Fibroblast of upper back skin (primary cell): ENCODE measurements at regions not wholly inside any gene's neighbourhood (a gene's known extent, or its start where the extent isn't known, plus 50 kb on each side); places are given as distances from the start of the nearest gene placed in this dataset.

Experiments used
- DNase-seq: peaks from one replicate; pipeline ENCODE4 v3.0.0-alpha.2; 2013

- no peak for DNase-seq
These were observed 138.9 kb downstream of the PTH2R start for GRCh38 chr2:208545403-208546042.

DNA sequence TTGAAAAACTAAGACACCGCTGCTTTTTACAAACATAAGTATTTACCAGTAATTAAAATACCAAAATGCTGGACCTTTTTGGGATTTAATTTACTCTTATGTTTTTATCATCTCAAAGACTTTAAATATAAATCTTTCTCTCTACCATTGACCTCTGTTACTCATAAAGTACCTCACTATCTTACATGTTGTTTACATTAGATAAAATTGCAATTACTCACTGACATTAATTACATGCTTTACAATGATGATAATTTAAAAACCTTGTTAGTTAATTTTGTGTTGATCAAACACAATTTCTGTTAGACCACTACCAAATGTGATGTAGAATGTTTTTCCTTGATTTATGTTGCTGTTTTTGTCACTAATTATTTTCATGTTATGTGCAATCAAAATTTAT, 139.5 kb downstream of the PTH2R start:
- no peak for DNase-seq

DNA sequence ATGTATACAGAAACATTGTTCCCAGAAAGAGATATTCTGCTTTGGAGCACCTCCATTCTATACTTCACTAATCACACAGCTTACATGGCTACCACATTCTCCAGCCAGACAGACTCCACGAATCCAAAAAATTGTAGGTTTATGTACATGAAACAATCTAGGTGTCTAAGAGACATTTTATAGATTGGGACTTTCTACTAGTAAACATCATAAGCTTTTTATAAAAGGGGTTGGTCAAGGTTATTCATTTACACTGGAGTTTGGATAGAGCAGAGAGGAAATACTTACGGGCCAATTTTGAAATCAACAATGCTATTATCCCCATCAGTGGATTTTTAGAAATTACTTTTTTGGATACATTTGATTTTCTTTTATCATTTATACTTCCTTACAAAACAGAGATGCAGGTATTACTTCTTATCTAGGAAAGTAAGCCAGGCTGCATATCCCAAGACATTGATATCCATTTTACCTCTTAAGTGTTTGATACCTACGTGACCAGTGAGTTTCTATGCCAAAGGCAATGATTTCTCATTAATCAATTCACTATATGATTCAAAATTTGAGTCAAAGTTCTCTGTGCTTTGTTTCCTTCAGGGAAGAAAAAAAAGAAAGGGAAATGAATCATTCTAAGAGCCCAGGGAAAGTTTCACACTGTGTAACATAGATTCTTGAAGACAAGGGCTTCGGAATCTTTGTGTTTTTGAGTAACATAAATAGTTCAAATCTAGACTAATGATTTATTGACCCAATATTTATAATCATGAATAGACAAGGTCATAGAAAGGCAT, 140.5 kb downstream of the PTH2R start:
- DNase-seq = no peak

- no peak for DNase-seq
These were observed 142.1 kb downstream of the PTH2R start for GRCh38 chr2:208548700-208549099.

DNA sequence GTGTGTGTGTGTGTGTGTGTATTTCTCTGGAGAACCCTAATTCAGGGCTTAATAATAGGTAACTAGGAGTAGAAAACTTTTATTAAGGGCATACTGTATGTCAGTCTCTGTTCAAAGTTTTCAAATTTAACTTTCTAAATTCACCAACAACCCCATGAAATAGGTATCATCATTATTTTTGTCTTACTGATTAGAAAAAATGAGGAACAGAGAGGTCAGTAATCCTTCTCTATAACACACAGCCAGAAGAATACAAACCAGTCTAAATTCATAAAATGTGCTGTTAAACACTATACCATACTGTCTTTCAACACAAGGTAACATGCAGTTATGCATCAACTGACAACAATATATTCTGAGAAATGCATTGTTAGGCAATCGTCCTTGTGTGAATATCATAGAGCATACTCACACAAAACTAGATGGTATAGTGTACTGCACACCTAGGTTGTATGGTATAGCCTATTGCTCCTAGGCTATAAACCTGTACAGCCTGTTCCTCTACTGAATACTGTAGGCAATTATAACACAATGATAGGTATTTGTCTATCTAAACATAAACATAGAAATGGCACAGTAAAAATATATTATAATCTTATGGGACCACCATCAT, 143.1 kb downstream of the PTH2R start:
- DNase-seq = no peak

GRCh38 chr2:208552943-208553342, 146.4 kb downstream of the PTH2R start:
- no peak for DNase-seq

DNA sequence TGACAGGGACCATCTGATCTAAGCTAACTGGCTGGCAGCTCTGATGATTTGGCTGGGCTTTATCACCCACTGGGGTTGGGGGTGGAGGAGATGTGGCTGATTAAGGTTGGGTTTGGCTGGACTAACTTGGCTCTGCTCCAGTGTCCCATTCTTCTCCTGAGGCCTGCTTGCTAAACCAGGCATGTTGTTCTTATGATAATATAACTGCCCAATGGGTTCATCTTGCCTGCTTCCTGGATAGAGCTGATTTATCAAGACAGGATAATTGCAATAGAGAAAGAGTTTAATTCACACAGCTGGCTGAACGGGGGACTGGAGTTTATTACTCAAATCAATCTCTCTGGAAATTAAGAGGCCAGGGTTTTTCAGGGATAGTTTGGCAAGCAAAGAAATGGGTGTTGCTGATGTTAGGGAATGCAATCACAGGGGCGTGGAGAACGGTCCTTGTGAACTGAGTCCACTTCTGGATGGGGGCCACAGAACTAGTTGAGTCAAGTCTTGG, 150.4 kb downstream of the PTH2R start:
- DNase-seq = no peak

GRCh38 chr2:208565690-208566416, 159.3 kb downstream of the PTH2R start:
- DNase-seq = no peak

GRCh38 chr2:208568203-208568602, 161.6 kb downstream of the PTH2R start:
- DNase-seq = no peak

DNA sequence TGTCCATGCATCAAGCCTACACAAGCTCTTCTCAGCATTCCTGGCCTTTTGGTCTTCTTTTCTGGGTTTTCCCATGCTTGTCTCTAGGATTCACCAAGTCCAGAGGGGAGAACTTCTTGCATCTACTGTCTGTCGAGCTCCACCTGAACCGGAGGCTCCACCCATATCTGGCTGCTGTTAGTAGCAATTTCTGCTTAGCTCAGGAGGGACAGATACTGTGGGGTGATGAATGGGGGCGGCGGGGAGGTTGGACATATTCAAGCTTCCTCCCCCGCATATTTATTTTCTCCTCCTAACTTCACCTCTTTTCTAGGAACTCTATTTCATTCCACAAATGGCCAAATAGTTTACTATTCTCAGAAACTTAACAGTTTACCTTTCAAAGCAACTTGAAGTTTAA, 163.5 kb downstream of the PTH2R start:
- no peak for DNase-seq

DNA sequence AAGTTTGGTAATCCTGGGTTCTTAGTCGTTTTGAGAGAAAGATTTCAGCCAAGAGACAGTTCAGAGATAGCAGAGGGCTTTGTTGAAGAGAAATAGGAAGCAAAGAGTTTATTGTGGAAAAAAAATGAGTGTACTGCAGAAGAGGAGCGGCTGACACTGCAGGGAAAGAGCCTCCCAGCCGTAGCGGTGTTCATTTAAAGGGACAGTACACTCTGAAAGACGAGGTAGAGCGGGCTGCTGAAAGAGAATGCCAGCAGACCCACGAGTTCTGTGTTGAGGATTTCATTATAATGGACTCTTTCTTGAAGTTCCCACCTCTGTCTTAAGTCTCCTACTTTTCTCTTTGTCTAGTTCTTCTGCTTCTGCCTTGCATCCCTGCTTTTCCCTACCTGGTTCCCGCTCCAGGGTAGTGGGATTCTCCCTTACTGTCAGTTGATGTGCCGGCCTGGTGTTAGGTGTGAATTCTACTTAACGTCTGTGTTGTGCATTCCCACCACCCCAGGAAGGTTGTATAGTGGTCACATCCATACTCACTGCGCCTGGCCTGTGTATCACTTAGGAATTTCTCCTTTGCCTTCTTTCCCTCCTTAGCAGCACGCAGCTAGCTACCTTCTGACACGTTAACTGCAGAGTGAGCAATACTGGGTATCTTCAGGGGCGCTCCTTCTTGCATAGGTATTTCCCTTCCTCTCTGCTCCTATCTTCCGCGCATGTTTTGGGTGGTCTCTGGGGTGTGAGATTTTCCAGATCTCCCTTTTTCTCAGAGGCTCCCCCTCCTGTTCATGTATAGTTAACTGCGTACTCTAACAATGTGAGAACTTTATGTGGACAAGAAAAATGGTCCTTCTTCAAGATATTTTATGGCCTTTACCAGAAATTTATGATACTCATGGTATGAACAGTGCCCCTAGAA, 164.5 kb downstream of the PTH2R start:
- DNase-seq = no peak

GRCh38 chr2:208571764-208572131, 165.2 kb downstream of the PTH2R start:
- DNase-seq = no peak

DNA sequence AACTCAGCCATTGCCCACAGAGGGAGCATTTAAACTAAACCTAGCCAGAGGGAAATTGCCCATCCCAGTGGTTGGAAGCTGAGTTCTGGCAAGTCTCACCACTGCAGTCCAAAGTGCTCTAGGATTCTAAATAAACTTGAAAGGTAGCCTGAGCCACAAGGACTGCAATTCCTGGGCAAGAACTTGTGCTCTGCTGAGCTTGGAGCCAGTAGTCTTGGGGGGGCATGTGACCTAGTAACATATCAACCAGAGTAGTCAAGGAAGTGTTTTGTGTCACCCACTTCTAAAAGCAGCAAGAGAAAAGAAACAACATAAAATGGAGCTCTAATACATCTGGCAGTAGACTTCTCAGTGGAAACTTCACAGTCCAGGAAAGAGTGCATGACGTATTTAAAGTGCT, 167.0 kb downstream of the PTH2R start:
- no peak for DNase-seq

- no peak for DNase-seq
These were observed 173.1 kb downstream of the PTH2R start for GRCh38 chr2:208579678-208580077.

DNA sequence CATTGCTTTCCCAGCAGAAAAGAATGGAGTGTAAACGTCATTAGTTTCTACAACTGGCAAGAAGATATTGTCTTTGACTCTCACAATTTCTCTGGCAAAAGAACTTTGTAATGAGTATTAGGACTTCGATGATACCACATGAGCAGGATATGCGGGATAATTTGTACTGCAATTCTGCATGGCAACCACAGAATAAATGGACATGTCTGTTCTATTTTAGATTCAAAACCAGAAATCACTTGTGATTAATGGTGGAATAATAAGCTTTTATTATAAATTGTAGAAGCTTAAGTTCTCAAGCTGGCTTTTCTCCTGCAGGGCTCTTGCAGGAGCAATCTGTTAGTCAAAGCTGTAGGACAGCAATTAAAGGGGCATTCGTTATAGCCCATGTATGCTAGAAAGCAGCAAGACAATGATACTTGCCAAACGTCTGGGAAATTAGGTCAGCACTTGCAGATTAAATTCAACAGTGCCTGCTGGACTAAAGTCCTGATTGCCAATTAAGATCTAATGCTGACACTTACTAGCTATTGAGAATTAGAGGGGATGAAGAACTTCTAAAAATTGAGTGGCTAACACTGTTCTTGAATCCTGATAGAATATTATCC, 177.9 kb downstream of the PTH2R start:
- no peak for DNase-seq

DNA sequence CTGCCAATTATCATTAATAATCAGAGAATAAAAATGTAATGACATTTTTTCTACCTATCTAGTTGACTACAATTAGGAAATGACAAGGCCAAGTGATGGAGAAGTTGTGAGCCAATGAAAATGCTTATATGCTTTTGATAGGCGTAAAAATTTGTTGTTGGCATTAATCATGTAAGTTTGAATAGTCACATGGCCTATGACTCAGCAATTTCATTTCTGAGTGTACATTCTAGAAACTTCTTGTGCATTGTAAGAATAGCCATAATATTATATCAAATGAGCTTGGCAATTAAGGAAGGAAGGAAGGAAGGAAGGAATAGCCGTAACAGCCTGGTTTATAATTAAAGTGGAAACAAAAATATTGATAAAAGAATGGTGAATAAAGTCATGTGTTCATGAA, 179.9 kb downstream of the PTH2R start:
- no peak for DNase-seq

DNA sequence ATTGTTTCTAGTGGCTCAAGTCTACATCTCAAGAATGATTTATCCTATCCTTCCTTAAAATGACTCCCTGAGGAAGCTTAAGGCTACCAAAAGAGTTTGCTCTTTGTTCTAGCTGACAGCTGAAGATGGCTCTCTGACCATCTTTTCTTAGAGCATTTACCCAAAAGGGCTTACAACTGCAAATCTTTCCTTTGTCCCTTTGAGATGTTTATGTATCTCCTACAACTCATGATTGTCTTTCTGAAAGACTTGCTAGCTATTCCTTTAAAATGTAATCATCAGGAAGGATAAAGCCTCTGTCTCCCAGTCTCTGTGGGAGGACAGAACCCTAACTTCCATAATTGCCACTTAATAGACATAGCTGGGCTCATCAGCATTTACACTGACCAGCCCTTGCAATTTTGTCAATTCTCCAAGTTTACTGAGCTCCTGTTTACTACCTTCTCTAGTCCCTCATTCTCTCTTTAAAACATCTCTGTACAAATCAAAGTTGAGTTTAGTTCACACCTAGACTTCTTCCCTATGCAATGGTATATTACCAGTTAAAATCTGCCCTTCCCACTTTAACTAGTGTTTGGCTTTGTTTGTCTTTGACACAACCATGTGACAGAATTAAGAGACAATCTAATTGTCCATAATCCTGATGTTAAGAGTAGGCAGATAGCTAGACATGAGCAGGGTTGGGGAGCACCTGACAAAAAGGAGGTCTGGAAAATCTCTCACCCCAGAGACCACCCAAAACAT, 188.2 kb downstream of the PTH2R start:
- DNase-seq = no peak

GRCh38 chr2:208595386-208596275, 189.0 kb downstream of the PTH2R start:
- DNase-seq = no peak

GRCh38 chr2:208607694-208608093, 201.1 kb downstream of the PTH2R start:
- DNase-seq = no peak
